GM23338 (cell line): ENCODE measurements at regions not wholly inside any gene's neighbourhood (a gene's known extent, or its start where the extent isn't known, plus 50 kb on each side); places are given as distances from the start of the nearest gene placed in this dataset.

Source experiments
- ATAC-seq: fragments of 200-7000 bp; cut with Tn5 transposase; 3 replicates; pipeline ENCODE4 v1.9.1; 2020
- DNase-seq: peaks from one replicate; pipeline ENCODE4 v3.0.0-alpha.2; 2015; ENCODE audit warnings: low spot score
- H2AFZ ChIP-seq: fragments of 200-600 bp; sonication (generic); 2 replicates; pipeline ENCODE4 v1.8.0; 2016; ENCODE audit warnings: antibody characterized with exemption, mild to moderate bottlenecking, moderate library complexity
- H3F3A ChIP-seq: fragments of 200-600 bp; sonication (generic); replicated peaks from 2 replicates; pipeline ENCODE4 v1.8.0; 2017; ENCODE audit warnings: antibody characterized with exemption, mixed run types, low read depth
- H3K27ac ChIP-seq: fragments of 200-600 bp; sonication (generic); 2 replicates; pipeline ENCODE4 v1.6.1; 2016; ENCODE audit warnings: low read depth
- H3K27me3 ChIP-seq: fragments of 200-600 bp; sonication (generic); 2 replicates; pipeline ENCODE4 v1.8.0; 2016; ENCODE audit warnings: mild to moderate bottlenecking, mixed run types, moderate library complexity; ENCODE audit not compliant: insufficient read depth
- H3K36me3 ChIP-seq: fragments of 200-600 bp; sonication (generic); 2 replicates; pipeline ENCODE4 v1.8.0; 2016; ENCODE audit warnings: mild to moderate bottlenecking; ENCODE audit not compliant: insufficient read depth
- H3K4me1 ChIP-seq: fragments of 200-600 bp; sonication (generic); 2 replicates; pipeline ENCODE4 v1.8.0; 2016; ENCODE audit warnings: mild to moderate bottlenecking, moderate library complexity; ENCODE audit not compliant: insufficient read depth
- H3K4me2 ChIP-seq: fragments of 200-600 bp; sonication (generic); 2 replicates; pipeline ENCODE4 v1.7.1; 2017; ENCODE audit warnings: mixed run types
- H3K4me3 ChIP-seq: fragments of 200-600 bp; sonication (generic); 2 replicates; pipeline ENCODE4 v1.6.1; 2016; ENCODE audit warnings: mixed run types
- H3K79me2 ChIP-seq: fragments of 200-600 bp; sonication (generic); replicated peaks from 2 replicates; pipeline ENCODE4 v1.8.0; 2017; ENCODE audit warnings: mild to moderate bottlenecking; ENCODE audit not compliant: insufficient read depth
- H3K9me2 ChIP-seq: fragments of 200-600 bp; sonication (generic); 2 replicates; pipeline ENCODE4 v1.8.0; 2017; ENCODE audit not compliant: insufficient read depth
- H4K20me1 ChIP-seq: fragments of 200-600 bp; sonication (generic); replicated peaks from 2 replicates; pipeline ENCODE4 v1.8.0; 2017; ENCODE audit warnings: mild to moderate bottlenecking; ENCODE audit not compliant: insufficient read depth
- H3K27ac Mint-ChIP-seq: 2 replicates; pipeline ENCODE4 v1.8.0; 2020; ENCODE audit warnings: inconsistent platforms, mild to moderate bottlenecking, moderate library complexity, mixed read lengths
- H3K27me3 Mint-ChIP-seq: 3 replicates; pipeline ENCODE4 v1.8.0; 2022; ENCODE audit warnings: low read depth, mild to moderate bottlenecking, moderate library complexity, mixed read lengths, inconsistent platforms; ENCODE audit not compliant: insufficient read depth, poor library complexity
- H3K36me3 Mint-ChIP-seq: 3 replicates; pipeline ENCODE4 v1.8.0; 2021; ENCODE audit warnings: low read depth, mild to moderate bottlenecking, inconsistent platforms, moderate library complexity, mixed read lengths
- H3K4me1 Mint-ChIP-seq: 3 replicates; pipeline ENCODE4 v1.8.0; 2020; ENCODE audit warnings: mild to moderate bottlenecking, inconsistent platforms, mixed read lengths
- H3K4me3 Mint-ChIP-seq: 3 replicates; pipeline ENCODE4 v1.8.0; 2021; ENCODE audit warnings: moderate library complexity, mild to moderate bottlenecking, inconsistent platforms, mixed read lengths
- H3K9me3 Mint-ChIP-seq: 3 replicates; pipeline ENCODE4 v1.8.0; 2020; ENCODE audit warnings: moderate library complexity, mild to moderate bottlenecking, inconsistent platforms, mixed read lengths
- CREB1 ChIP-seq: fragments of 250-450 bp; sonication (Bioruptor Pico); IDR thresholded peaks from 2 replicates; pipeline ENCODE4 v1.5.0; 2020; ENCODE audit warnings: low read depth, mild to moderate bottlenecking, moderate library complexity
- EZH2 ChIP-seq: fragments of 200-600 bp; sonication (generic); IDR thresholded peaks from one replicate; pipeline ENCODE4 v1.8.0; 2017; ENCODE audit warnings: antibody characterized with exemption, mild to moderate bottlenecking, low read depth; ENCODE audit not compliant: unreplicated experiment
- EZH2phosphoT487 ChIP-seq: fragments of 200-600 bp; sonication (generic); IDR thresholded peaks from one replicate; pipeline ENCODE4 v1.8.1; 2018; ENCODE audit warnings: antibody characterized with exemption; ENCODE audit not compliant: unreplicated experiment
- JUNB ChIP-seq: IDR thresholded peaks from one replicate; pipeline ENCODE4 v1.6.1; 2016; ENCODE audit warnings: antibody characterized with exemption; ENCODE audit not compliant: unreplicated experiment
- NANOG ChIP-seq: IDR thresholded peaks from 2 replicates; pipeline ENCODE4 v1.6.1; 2016; ENCODE audit warnings: antibody characterized with exemption, borderline replicate concordance
- POLR2AphosphoS5 ChIP-seq: IDR thresholded peaks from 2 replicates; pipeline ENCODE4 v1.6.1; 2016; ENCODE audit warnings: antibody characterized with exemption, low read depth
- STAT1 ChIP-seq: IDR thresholded peaks from one replicate; pipeline ENCODE4 v1.6.1; 2016; ENCODE audit warnings: antibody characterized with exemption; ENCODE audit not compliant: unreplicated experiment
- ZNF114 ChIP-seq: fragments of 250-450 bp; sonication (Bioruptor Pico); IDR thresholded peaks from 2 replicates; pipeline ENCODE4 v1.5.0; 2020; ENCODE audit warnings: mild to moderate bottlenecking, moderate library complexity
- ZNF331 ChIP-seq: fragments of 250-450 bp; sonication (Bioruptor Pico); IDR thresholded peaks from 2 replicates; pipeline ENCODE4 v1.5.0; 2020; ENCODE audit warnings: low read depth, mild to moderate bottlenecking, moderate library complexity
- TF ChIP-seq, protein P1 (sequence below), 2 experiments: fragments of 200-600 bp in 1 of 2; sonication (generic) in 1 of 2; conservative IDR thresholded peaks; 2 replicates each; pipeline versions ENCODE4 v1.5.1 to v1.6.1; 2016 to 2017; ENCODE audit warnings: antibody characterized with exemption in 2 of 2, low read depth in 2 of 2, mild to moderate bottlenecking in 2 of 2, moderate library complexity in 1 of 2
- TF ChIP-seq, protein P2 (sequence below): IDR thresholded peaks from one replicate; pipeline ENCODE4 v1.6.1; 2018; ENCODE audit warnings: antibody characterized with exemption; ENCODE audit not compliant: unreplicated experiment
- TF ChIP-seq, protein P3 (sequence below): IDR thresholded peaks from 2 replicates; pipeline ENCODE4 v1.6.1; 2016; ENCODE audit warnings: antibody characterized with exemption
- TF ChIP-seq, protein P4 (sequence below): fragments of 250-450 bp; sonication (Bioruptor Pico); IDR thresholded peaks from 2 replicates; pipeline ENCODE4 v1.5.0; 2020; ENCODE audit warnings: mild to moderate bottlenecking, moderate library complexity

DNA sequence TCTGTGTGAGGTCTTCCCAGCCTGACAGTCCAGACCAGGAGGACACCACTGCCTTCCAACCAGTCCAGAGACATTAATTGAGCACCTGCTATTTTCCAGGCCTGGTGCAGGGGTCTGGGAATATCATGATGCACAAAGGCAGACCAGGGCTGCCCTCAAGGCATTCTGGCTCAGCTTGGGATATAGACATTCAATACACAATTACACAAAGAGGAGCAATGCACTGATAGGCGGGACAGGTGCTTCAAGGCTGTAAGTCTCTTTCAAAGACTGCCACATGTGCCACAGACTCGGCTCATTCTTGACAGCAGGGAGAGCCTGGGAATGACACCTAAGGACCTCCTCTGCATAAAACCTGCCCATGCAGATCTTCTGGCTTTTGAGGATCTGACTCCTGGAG, 158.6 kb downstream of the C5orf15 start:
- TF ChIP-seq, protein P1, sequence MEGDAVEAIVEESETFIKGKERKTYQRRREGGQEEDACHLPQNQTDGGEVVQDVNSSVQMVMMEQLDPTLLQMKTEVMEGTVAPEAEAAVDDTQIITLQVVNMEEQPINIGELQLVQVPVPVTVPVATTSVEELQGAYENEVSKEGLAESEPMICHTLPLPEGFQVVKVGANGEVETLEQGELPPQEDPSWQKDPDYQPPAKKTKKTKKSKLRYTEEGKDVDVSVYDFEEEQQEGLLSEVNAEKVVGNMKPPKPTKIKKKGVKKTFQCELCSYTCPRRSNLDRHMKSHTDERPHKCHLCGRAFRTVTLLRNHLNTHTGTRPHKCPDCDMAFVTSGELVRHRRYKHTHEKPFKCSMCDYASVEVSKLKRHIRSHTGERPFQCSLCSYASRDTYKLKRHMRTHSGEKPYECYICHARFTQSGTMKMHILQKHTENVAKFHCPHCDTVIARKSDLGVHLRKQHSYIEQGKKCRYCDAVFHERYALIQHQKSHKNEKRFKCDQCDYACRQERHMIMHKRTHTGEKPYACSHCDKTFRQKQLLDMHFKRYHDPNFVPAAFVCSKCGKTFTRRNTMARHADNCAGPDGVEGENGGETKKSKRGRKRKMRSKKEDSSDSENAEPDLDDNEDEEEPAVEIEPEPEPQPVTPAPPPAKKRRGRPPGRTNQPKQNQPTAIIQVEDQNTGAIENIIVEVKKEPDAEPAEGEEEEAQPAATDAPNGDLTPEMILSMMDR (conservative IDR thresholded peaks at IDR 0.05; ENCODE audit: low read depth in 2 of 2) = no peak
- TF ChIP-seq, protein P2, sequence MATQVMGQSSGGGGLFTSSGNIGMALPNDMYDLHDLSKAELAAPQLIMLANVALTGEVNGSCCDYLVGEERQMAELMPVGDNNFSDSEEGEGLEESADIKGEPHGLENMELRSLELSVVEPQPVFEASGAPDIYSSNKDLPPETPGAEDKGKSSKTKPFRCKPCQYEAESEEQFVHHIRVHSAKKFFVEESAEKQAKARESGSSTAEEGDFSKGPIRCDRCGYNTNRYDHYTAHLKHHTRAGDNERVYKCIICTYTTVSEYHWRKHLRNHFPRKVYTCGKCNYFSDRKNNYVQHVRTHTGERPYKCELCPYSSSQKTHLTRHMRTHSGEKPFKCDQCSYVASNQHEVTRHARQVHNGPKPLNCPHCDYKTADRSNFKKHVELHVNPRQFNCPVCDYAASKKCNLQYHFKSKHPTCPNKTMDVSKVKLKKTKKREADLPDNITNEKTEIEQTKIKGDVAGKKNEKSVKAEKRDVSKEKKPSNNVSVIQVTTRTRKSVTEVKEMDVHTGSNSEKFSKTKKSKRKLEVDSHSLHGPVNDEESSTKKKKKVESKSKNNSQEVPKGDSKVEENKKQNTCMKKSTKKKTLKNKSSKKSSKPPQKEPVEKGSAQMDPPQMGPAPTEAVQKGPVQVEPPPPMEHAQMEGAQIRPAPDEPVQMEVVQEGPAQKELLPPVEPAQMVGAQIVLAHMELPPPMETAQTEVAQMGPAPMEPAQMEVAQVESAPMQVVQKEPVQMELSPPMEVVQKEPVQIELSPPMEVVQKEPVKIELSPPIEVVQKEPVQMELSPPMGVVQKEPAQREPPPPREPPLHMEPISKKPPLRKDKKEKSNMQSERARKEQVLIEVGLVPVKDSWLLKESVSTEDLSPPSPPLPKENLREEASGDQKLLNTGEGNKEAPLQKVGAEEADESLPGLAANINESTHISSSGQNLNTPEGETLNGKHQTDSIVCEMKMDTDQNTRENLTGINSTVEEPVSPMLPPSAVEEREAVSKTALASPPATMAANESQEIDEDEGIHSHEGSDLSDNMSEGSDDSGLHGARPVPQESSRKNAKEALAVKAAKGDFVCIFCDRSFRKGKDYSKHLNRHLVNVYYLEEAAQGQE = no peak
- no peak for TF ChIP-seq CREB1 (CRISPR knock-in tag)
- no peak for TF ChIP-seq EZH2
- TF ChIP-seq NANOG = no peak
- no peak for TF ChIP-seq EZH2phosphoT487
- TF ChIP-seq, protein P3, sequence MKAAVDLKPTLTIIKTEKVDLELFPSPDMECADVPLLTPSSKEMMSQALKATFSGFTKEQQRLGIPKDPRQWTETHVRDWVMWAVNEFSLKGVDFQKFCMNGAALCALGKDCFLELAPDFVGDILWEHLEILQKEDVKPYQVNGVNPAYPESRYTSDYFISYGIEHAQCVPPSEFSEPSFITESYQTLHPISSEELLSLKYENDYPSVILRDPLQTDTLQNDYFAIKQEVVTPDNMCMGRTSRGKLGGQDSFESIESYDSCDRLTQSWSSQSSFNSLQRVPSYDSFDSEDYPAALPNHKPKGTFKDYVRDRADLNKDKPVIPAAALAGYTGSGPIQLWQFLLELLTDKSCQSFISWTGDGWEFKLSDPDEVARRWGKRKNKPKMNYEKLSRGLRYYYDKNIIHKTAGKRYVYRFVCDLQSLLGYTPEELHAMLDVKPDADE = no peak
- TF ChIP-seq, protein P4, sequence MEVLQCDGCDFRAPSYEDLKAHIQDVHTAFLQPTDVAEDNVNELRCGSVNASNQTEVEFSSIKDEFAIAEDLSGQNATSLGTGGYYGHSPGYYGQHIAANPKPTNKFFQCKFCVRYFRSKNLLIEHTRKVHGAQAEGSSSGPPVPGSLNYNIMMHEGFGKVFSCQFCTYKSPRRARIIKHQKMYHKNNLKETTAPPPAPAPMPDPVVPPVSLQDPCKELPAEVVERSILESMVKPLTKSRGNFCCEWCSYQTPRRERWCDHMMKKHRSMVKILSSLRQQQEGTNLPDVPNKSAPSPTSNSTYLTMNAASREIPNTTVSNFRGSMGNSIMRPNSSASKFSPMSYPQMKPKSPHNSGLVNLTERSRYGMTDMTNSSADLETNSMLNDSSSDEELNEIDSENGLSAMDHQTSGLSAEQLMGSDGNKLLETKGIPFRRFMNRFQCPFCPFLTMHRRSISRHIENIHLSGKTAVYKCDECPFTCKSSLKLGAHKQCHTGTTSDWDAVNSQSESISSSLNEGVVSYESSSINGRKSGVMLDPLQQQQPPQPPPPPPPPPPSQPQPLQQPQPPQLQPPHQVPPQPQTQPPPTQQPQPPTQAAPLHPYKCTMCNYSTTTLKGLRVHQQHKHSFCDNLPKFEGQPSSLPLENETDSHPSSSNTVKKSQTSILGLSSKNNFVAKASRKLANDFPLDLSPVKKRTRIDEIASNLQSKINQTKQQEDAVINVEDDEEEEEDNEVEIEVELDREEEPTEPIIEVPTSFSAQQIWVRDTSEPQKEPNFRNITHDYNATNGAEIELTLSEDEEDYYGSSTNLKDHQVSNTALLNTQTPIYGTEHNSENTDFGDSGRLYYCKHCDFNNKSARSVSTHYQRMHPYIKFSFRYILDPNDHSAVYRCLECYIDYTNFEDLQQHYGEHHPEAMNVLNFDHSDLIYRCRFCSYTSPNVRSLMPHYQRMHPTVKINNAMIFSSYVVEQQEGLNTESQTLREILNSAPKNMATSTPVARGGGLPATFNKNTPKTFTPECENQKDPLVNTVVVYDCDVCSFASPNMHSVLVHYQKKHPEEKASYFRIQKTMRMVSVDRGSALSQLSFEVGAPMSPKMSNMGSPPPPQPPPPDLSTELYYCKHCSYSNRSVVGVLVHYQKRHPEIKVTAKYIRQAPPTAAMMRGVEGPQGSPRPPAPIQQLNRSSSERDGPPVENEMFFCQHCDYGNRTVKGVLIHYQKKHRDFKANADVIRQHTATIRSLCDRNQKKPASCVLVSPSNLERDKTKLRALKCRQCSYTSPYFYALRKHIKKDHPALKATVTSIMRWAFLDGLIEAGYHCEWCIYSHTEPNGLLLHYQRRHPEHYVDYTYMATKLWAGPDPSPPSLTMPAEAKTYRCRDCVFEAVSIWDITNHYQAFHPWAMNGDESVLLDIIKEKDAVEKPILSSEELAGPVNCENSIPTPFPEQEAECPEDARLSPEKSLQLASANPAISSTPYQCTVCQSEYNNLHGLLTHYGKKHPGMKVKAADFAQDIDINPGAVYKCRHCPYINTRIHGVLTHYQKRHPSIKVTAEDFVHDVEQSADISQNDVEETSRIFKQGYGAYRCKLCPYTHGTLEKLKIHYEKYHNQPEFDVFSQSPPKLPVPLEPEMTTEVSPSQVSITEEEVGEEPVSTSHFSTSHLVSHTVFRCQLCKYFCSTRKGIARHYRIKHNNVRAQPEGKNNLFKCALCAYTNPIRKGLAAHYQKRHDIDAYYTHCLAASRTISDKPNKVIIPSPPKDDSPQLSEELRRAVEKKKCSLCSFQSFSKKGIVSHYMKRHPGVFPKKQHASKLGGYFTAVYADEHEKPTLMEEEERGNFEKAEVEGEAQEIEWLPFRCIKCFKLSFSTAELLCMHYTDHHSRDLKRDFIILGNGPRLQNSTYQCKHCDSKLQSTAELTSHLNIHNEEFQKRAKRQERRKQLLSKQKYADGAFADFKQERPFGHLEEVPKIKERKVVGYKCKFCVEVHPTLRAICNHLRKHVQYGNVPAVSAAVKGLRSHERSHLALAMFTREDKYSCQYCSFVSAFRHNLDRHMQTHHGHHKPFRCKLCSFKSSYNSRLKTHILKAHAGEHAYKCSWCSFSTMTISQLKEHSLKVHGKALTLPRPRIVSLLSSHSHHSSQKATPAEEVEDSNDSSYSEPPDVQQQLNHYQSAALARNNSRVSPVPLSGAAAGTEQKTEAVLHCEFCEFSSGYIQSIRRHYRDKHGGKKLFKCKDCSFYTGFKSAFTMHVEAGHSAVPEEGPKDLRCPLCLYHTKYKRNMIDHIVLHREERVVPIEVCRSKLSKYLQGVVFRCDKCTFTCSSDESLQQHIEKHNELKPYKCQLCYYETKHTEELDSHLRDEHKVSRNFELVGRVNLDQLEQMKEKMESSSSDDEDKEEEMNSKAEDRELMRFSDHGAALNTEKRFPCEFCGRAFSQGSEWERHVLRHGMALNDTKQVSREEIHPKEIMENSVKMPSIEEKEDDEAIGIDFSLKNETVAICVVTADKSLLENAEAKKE (CRISPR knock-in tag) = no peak
- TF ChIP-seq JUNB = no peak
- no peak for TF ChIP-seq STAT1
- no peak for TF ChIP-seq POLR2AphosphoS5
- no peak for TF ChIP-seq ZNF331 (CRISPR knock-in tag)
- no peak for TF ChIP-seq ZNF114 (CRISPR knock-in tag)
- Histone ChIP-seq H3K36me3 (no peaks in the 10 kb centered on the region), H2AFZ (no peak overlapping the region), H3K4me2 (no peak overlapping the region), H3K79me2 (no peaks in the 10 kb centered on the region), H3K27ac (no peak overlapping the region), H4K20me1 (no peaks in the 10 kb centered on the region), H3K4me3 (no peak overlapping the region), H3K9me2 (peaks cover 6% of the 10 kb centered on the region; the same call in 1 of the 2 replicates), H3F3A (no peaks in the 10 kb centered on the region), H3K4me1 (peaks cover 6% of the 10 kb centered on the region), H3K27me3 (no peaks in the 10 kb centered on the region)
- no peak for ATAC-seq
- Mint-ChIP-seq H3K4me1 (peaks cover 10% of the 10 kb centered on the region), H3K4me3 (no peak overlapping the region), H3K27ac (no peak overlapping the region), H3K9me3 (peaks cover 4% of the 10 kb centered on the region; the same call in 2 of the 3 replicates), H3K36me3 (no peaks in the 10 kb centered on the region), H3K27me3 (peaks cover 6% of the 10 kb centered on the region)
- no peak for DNase-seq
